H9 (cell line): ENCODE measurements at regions not wholly inside any gene's neighbourhood (a gene's known extent, or its start where the extent isn't known, plus 50 kb on each side); places are given as distances from the start of the nearest gene placed in this dataset.

Experiments used
- DNase-seq: peaks from one replicate; pipeline ENCODE4 v3.0.0-alpha.2; 2017
- H2AFZ ChIP-seq: one replicate; pipeline ENCODE4 v1.6.1; 2013; ENCODE audit warnings: mild to moderate bottlenecking, low read length, control low read depth, moderate library complexity
- H2AK5ac ChIP-seq: 2 replicates; pipeline ENCODE4 v1.6.1; 2013; ENCODE audit warnings: low read length, control low read depth, mixed read lengths; ENCODE audit not compliant: insufficient read length
- H2BK120ac ChIP-seq: one replicate; pipeline ENCODE4 v1.6.1; 2013; ENCODE audit warnings: low read depth, mild to moderate bottlenecking, low read length, control low read depth, inconsistent platforms; ENCODE audit not compliant: poor library complexity, severe bottlenecking
- H2BK12ac ChIP-seq: 2 replicates; pipeline ENCODE4 v1.6.1; 2013; ENCODE audit warnings: low read length, control low read depth, mixed read lengths, low read depth; ENCODE audit not compliant: insufficient read length
- H2BK15ac ChIP-seq: 2 replicates; pipeline ENCODE4 v1.6.1; 2013; ENCODE audit warnings: low read depth, low read length, control low read depth
- H2BK20ac ChIP-seq: one replicate; pipeline ENCODE4 v1.6.1; 2013; ENCODE audit warnings: low read depth, mild to moderate bottlenecking, low read length, control low read depth, inconsistent platforms; ENCODE audit not compliant: poor library complexity, severe bottlenecking
- H2BK5ac ChIP-seq: 2 replicates; pipeline ENCODE4 v1.6.1; 2013; ENCODE audit warnings: low read length, control low read depth, mixed read lengths; ENCODE audit not compliant: insufficient read length
- H3K14ac ChIP-seq: 2 replicates; pipeline ENCODE4 v1.6.1; 2013; ENCODE audit warnings: low read length, control low read depth; ENCODE audit not compliant: insufficient read depth
- H3K18ac ChIP-seq: 2 replicates; pipeline ENCODE4 v1.6.1; 2013; ENCODE audit warnings: low read depth, mild to moderate bottlenecking, mixed read lengths, low read length, control low read depth; ENCODE audit not compliant: insufficient read length
- H3K23ac ChIP-seq: 2 replicates; pipeline ENCODE4 v1.6.1; 2013; ENCODE audit warnings: low read length, control low read depth, mixed read lengths, low read depth; ENCODE audit not compliant: insufficient read length
- H3K23me2 ChIP-seq: 2 replicates; pipeline ENCODE4 v1.6.1; 2013; ENCODE audit warnings: low read depth, mild to moderate bottlenecking, mixed read lengths, low read length, control low read depth; ENCODE audit not compliant: insufficient read length, poor library complexity, severe bottlenecking
- H3K27ac ChIP-seq: 2 replicates; pipeline ENCODE4 v1.5.1; 2013; ENCODE audit warnings: low read length, control low read depth, mixed read lengths, low read depth; ENCODE audit not compliant: insufficient read length
- H3K27me3 ChIP-seq: 2 replicates; pipeline ENCODE4 v1.6.1; 2013; ENCODE audit warnings: low read length, control low read depth, inconsistent platforms; ENCODE audit not compliant: insufficient read depth
- H3K4ac ChIP-seq: 2 replicates; pipeline ENCODE4 v1.6.1; 2013; ENCODE audit warnings: low read depth, mild to moderate bottlenecking, control low read depth, inconsistent platforms, low read length, moderate library complexity
- H3K4me1 ChIP-seq: 2 replicates; pipeline ENCODE4 v1.6.1; 2013; ENCODE audit warnings: low read length, control low read depth, inconsistent platforms; ENCODE audit not compliant: insufficient read depth
- H3K4me2 ChIP-seq: 2 replicates; pipeline ENCODE4 v1.6.1; 2013; ENCODE audit warnings: low read length, control low read depth, mixed read lengths; ENCODE audit not compliant: insufficient read length, insufficient read depth
- H3K56ac ChIP-seq: 2 replicates; pipeline ENCODE4 v1.6.1; 2013; ENCODE audit warnings: low read depth, mild to moderate bottlenecking, mixed read lengths, low read length, control low read depth; ENCODE audit not compliant: insufficient read length
- H3K79me1 ChIP-seq: 2 replicates; pipeline ENCODE4 v1.6.1; 2013; ENCODE audit warnings: low read depth, mild to moderate bottlenecking, moderate library complexity, low read length, control low read depth, inconsistent platforms; ENCODE audit not compliant: insufficient read depth, poor library complexity, severe bottlenecking
- H3K79me2 ChIP-seq: 2 replicates; pipeline ENCODE4 v1.6.1; 2013; ENCODE audit warnings: low read length, control low read depth, inconsistent platforms; ENCODE audit not compliant: insufficient read depth
- H3K9ac ChIP-seq: 2 replicates; pipeline ENCODE4 v1.6.1; 2013; ENCODE audit warnings: low read length, control low read depth, mixed read lengths; ENCODE audit not compliant: insufficient read length; ENCODE audit errors: extremely low read depth
- H3K9me3 ChIP-seq: one replicate; pipeline ENCODE4 v1.6.1; 2013; ENCODE audit warnings: low read depth, low read length, inconsistent platforms; ENCODE audit not compliant: control insufficient read depth
- H3T11ph ChIP-seq: one replicate; pipeline ENCODE4 v1.6.1; 2013; ENCODE audit warnings: mild to moderate bottlenecking, low read length, control low read depth, inconsistent platforms
- H4K20me1 ChIP-seq: one replicate; pipeline ENCODE4 v1.6.1; 2013; ENCODE audit not compliant: control insufficient read depth, insufficient read length, insufficient read depth
- H4K5ac ChIP-seq: 2 replicates; pipeline ENCODE4 v1.6.1; 2013; ENCODE audit warnings: low read depth, mild to moderate bottlenecking, mixed read lengths, low read length, control low read depth; ENCODE audit not compliant: insufficient read length
- H4K8ac ChIP-seq: replicated peaks from 2 replicates; pipeline ENCODE4 v1.6.1; 2013; ENCODE audit warnings: low read length, control low read depth, mixed read lengths, low read depth; ENCODE audit not compliant: insufficient read length
- H4K91ac ChIP-seq: 2 replicates; pipeline ENCODE4 v1.6.1; 2013; ENCODE audit warnings: low read depth, mild to moderate bottlenecking, moderate library complexity, mixed read lengths, low read length, control low read depth; ENCODE audit not compliant: insufficient read length
- H3K27ac Mint-ChIP-seq, 3 experiments: 2 replicates in 2 of 3; 3 replicates in 1 of 3; pipeline ENCODE4 v1.8.0; 2020 to 2021; ENCODE audit warnings: mixed read lengths in 3 of 3, mild to moderate bottlenecking in 1 of 3, moderate library complexity in 1 of 3
- H3K27me3 Mint-ChIP-seq: 2 replicates; pipeline ENCODE4 v1.8.0; 2021; ENCODE audit warnings: low read depth, mild to moderate bottlenecking, moderate library complexity, mixed read lengths
- H3K36me3 Mint-ChIP-seq, 3 experiments: 2 replicates in 2 of 3; 3 replicates in 1 of 3; pipeline ENCODE4 v1.8.0; 2020 to 2021; ENCODE audit warnings: low read depth in 3 of 3, mixed read lengths in 3 of 3; ENCODE audit not compliant: insufficient read depth in 1 of 3
- H3K4me1 Mint-ChIP-seq, 2 experiments: 2 replicates each; pipeline ENCODE4 v1.8.0; 2020; ENCODE audit warnings: mixed read lengths in 2 of 2
- H3K4me3 Mint-ChIP-seq, 2 experiments: 2 replicates in 1 of 2; 3 replicates in 1 of 2; pipeline ENCODE4 v1.8.0; 2020 to 2021; ENCODE audit warnings: mild to moderate bottlenecking in 2 of 2, mixed read lengths in 2 of 2, moderate library complexity in 1 of 2
- H3K9me3 Mint-ChIP-seq, 2 experiments: 2 replicates in 1 of 2; 3 replicates in 1 of 2; pipeline ENCODE4 v1.8.0; 2020; ENCODE audit warnings: mild to moderate bottlenecking in 2 of 2, mixed read lengths in 2 of 2, moderate library complexity in 1 of 2
- CTCF ChIP-seq: fragments of 200-600 bp; sonication (generic); conservative IDR thresholded peaks from 3 replicates; pipeline ENCODE4 v1.8.0; 2021; ENCODE audit warnings: antibody characterized with exemption, mild to moderate bottlenecking
- WGBS: extraction: QIAGEN DNeasy Blood & Tissue Kit; methylation state at CpG from one replicate; pipeline ENCODE4 v1.1.7; 2013; ENCODE audit warnings: missing lambda C conversion rate, low lambda C conversion rate, mixed read lengths; ENCODE audit not compliant: insufficient read length; ENCODE audit errors: extremely low coverage; 5-methylcytosine and 5-hydroxymethylcytosine counted together

GRCh38 chr5:167638816-167639215 is 652.6 kb upstream of the WWC1 start:
- H3K9me3 Mint-ChIP-seq = no peaks in the 10 kb centered on the region
- H4K8ac ChIP-seq = no peak overlapping the region
- H3K4me1 Mint-ChIP-seq = no peaks in the 10 kb centered on the region
- H2AK5ac ChIP-seq = no peak overlapping the region
- H3K4me3 Mint-ChIP-seq = no peak overlapping the region
- no peak overlapping the region for H3K23ac ChIP-seq
- no peak overlapping the region for H2AFZ ChIP-seq
- H3K27ac ChIP-seq = no peak overlapping the region
- H2BK20ac ChIP-seq = no peak overlapping the region
- H3K27me3 ChIP-seq = no peaks in the 10 kb centered on the region
- H3K27me3 Mint-ChIP-seq = no peaks in the 10 kb centered on the region
- no peak overlapping the region for H3K27ac Mint-ChIP-seq
- H4K20me1 ChIP-seq = no peaks in the 10 kb centered on the region
- DNase-seq = no peak
- H2BK120ac ChIP-seq = no peak overlapping the region
- H3K18ac ChIP-seq = no peak overlapping the region
- no peaks in the 10 kb centered on the region for H3K79me1 ChIP-seq
- H3K4ac ChIP-seq = no peak overlapping the region
- no peak for TF ChIP-seq CTCF
- no peaks in the 10 kb centered on the region for H3K9me3 ChIP-seq
- H3K79me2 ChIP-seq = no peaks in the 10 kb centered on the region
- no peak overlapping the region for H3T11ph ChIP-seq
- H3K56ac ChIP-seq = no peak overlapping the region
- H3K9ac ChIP-seq = no peak overlapping the region
- no peaks in the 10 kb centered on the region for H3K36me3 Mint-ChIP-seq
- no CpG with 5 or more reads among the region's 2 CpGs for WGBS
- H2BK15ac ChIP-seq = no peak overlapping the region
- no peaks in the 10 kb centered on the region for H3K23me2 ChIP-seq
- no peak overlapping the region for H2BK5ac ChIP-seq
- no peak overlapping the region for H4K5ac ChIP-seq
- no peak overlapping the region for H4K91ac ChIP-seq
- H3K14ac ChIP-seq = no peak overlapping the region
- no peaks in the 10 kb centered on the region for H3K4me1 ChIP-seq
- no peak overlapping the region for H3K4me2 ChIP-seq
- H2BK12ac ChIP-seq = no peak overlapping the region
